Thyroid gland (tissue), 4 donors: ENCODE measurements at regions not wholly inside any gene's neighbourhood (a gene's known extent, or its start where the extent isn't known, plus 50 kb on each side); places are given as distances from the start of the nearest gene placed in this dataset.

Experiments used
- DNase-seq, 2 donors: peaks; one replicate each; pipeline ENCODE4 v3.0.0-alpha.2; 2019
- H3K27ac ChIP-seq, 3 donors: fragments of 200-600 bp; sonication (generic); 1 replicate in 2 of 3; 2 replicates in 1 of 3; pipeline ENCODE4 v1.5.1; 2016 to 2019; ENCODE audit warnings: mild to moderate bottlenecking in 1 of 3, moderate library complexity in 1 of 3
- H3K27me3 ChIP-seq: fragments of 200-600 bp; sonication (generic); one replicate; pipeline ENCODE4 v1.5.1; 2019
- H3K36me3 ChIP-seq, 2 donors: fragments of 200-600 bp; sonication (generic); one replicate each; pipeline ENCODE4 v1.5.1; 2016 to 2019
- H3K4me1 ChIP-seq, 2 donors: fragments of 200-600 bp; sonication (generic); one replicate each; pipeline ENCODE4 v1.5.1; 2017 to 2019
- H3K4me3 ChIP-seq, 3 donors: fragments of 200-600 bp; sonication (generic); replicated peaks in 1 of 3; 1 replicate in 2 of 3; 2 replicates in 1 of 3; pipeline ENCODE4 v1.5.1; 2016; ENCODE audit warnings: mild to moderate bottlenecking in 1 of 3
- H3K9me3 ChIP-seq: fragments of 200-600 bp; sonication (generic); one replicate; pipeline ENCODE4 v1.5.1; 2017
- CTCF ChIP-seq, 6 experiments: fragments of 200-600 bp in 3 of 6; fragments of 450-650 bp in 3 of 6; sonication (generic) in 3 of 6; IDR thresholded peaks; one replicate each; pipeline ENCODE4 v1.5.1; 2016 to 2019; ENCODE audit warnings: antibody characterized with exemption in 6 of 6, mild to moderate bottlenecking in 2 of 6, inconsistent platforms in 1 of 6, moderate library complexity in 1 of 6
- POLR2A ChIP-seq, 2 donors: fragments of 450-650 bp; IDR thresholded peaks; one replicate each; pipeline ENCODE4 v1.6.1; 2017; ENCODE audit warnings: antibody characterized with exemption in 2 of 2, mild to moderate bottlenecking in 2 of 2, moderate library complexity in 1 of 2
- WGBS, 2 donors: methylation state at CpG; one replicate each; pipeline ENCODE4 v1.1.5; 2017; 5-methylcytosine and 5-hydroxymethylcytosine counted together
- intact Hi-C: fragments of 100-400 bp; cut with DNase I; formaldehyde crosslinking; loops from one replicate; pipeline ENCODE4 v1.15.1; 2023

DNA sequence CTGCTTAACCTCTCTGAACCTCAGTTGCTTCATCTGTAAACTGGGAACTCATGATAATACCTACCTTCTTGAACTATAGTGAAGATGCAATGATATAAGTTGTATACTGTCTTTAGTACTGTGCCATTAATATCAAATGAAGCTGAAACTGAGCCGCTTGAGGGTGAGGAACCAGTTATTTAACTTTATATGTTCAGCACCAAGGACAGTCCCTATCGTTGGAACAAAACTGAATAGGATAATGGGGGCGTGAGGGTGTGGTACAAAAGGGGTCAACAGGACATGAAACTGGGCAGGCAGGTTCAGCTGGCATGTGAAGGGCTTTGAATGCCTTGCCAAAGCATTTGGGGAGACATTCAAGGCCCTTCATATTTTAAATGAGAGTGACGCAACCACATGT, 112.6 kb downstream of the C11orf91 start:
- H3K36me3 ChIP-seq, result no peaks in the 10 kb centered on the region
- intact Hi-C loops, result no loop called here
- H3K4me1 ChIP-seq, result no peaks in the 10 kb centered on the region
- no peak overlapping the region for H3K27ac ChIP-seq
- no peak for TF ChIP-seq POLR2A (IDR thresholded peaks at IDR 0.05)
- no peak for TF ChIP-seq CTCF (IDR thresholded peaks at IDR 0.05)
- DNase-seq, result no peak
- no peak overlapping the region for H3K4me3 ChIP-seq
- 65 to 67% methylated on average over 4 of the region's 4 CpGs for WGBS, 2 donors
- H3K9me3 ChIP-seq, result no peaks in the 10 kb centered on the region
- H3K27me3 ChIP-seq, result no peaks in the 10 kb centered on the region

DNA sequence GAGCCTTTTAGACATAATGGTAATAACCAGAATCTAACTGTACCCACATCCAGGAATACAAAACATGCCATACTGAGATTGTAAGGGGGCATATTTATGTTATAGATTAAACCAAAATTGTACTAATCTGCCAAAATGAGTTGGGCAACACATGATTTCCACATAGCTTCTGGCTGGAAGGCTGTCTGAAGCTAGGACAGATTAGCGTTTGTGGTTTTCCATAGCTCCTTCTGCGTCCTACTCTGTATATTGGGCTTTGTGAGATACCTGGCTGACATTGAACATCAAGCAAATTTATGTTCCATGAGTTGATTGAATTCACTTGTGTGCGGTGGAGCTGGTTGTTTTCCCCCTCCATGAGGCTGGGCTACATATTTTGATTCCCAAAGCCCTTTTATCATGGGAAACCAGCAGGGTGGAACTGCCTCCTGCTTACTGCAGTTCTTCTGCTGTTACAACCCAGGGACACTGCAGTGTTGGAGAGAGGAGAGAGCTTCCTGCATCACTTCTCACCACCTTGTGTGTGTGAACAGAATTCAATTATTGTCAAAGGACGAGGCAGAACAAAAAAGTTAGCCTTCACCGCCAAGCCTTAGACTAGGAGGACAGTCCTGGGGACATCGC, 114.9 kb downstream of the C11orf91 start:
- H3K4me1 ChIP-seq, result no peaks in the 10 kb centered on the region
- TF ChIP-seq POLR2A (IDR thresholded peaks at IDR 0.05), result no peak
- no peak for TF ChIP-seq CTCF (IDR thresholded peaks at IDR 0.05)
- intact Hi-C loops, result no loop called here

DNA sequence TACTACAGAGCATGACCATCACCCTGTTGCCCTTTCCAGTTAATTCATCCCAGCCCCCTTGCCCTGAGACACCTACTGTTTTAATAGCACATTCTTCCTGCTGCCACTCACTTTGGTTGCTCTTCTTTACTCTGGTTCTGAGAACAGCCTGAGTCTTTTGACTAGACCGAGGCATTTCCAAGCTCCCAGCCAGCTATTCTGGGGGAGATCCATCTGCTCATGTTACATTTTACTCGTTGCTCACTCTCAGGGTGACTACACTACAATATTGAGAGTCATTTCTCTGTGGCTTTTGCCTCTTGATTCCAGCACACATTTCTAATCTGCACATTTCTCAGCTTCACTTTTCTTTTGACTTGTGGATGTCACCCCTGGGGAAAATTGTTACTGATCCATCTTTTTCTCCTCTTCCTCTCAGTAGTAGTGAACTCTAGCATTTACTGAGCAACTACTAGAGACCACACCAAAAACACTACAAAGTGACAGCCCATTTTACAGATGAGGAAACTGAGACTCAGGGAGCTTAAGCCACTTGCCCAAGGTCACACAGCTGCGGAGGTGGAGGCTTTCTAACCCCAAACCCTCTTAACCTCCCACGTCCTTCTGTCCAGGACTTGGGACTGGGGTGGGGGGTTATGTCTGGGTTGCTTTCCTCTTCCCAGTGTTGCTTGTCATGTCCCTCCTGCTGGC, 117.8 kb downstream of the C11orf91 start:
- Histone ChIP-seq H3K4me3 (no peak overlapping the region), H3K36me3 (no peaks in the 10 kb centered on the region), H3K27ac (no peak overlapping the region), H3K4me1 (no peaks in the 10 kb centered on the region), H3K9me3 (no peaks in the 10 kb centered on the region), H3K27me3 (no peaks in the 10 kb centered on the region)
- intact Hi-C loops, result no loop called here
- 82 to 86% methylated on average over 4 of the region's 4 CpGs for WGBS, 2 donors
- TF ChIP-seq CTCF (IDR thresholded peaks at IDR 0.05) (no peak), POLR2A (IDR thresholded peaks at IDR 0.05) (no peak)
- DNase-seq, result no peak

More for the DNA sequence above, 114.9 kb downstream of the C11orf91 start:
- Histone ChIP-seq H3K9me3 (no peaks in the 10 kb centered on the region), H3K27ac (no peak overlapping the region), H3K36me3 (no peaks in the 10 kb centered on the region), H3K27me3 (no peaks in the 10 kb centered on the region), H3K4me3 (no peak overlapping the region)
- no peak for DNase-seq
- 84 to 85% methylated on average over 6 of the region's 6 CpGs for WGBS, 2 donors

GRCh38 chr11:33579101-33579500, 121.5 kb downstream of the C11orf91 start:
- H3K27ac ChIP-seq, result no peak overlapping the region
- no peaks in the 10 kb centered on the region for H3K4me1 ChIP-seq
- H3K4me3 ChIP-seq, result no peak overlapping the region
- no peaks in the 10 kb centered on the region for H3K27me3 ChIP-seq
- no peaks in the 10 kb centered on the region for H3K9me3 ChIP-seq
- intact Hi-C loops, result no loop called here
- no peak for DNase-seq
- WGBS, 2 donors, result 95 to 98% methylated on average over 4 of the region's 4 CpGs
- TF ChIP-seq CTCF (IDR thresholded peaks at IDR 0.05) (no peak), POLR2A (IDR thresholded peaks at IDR 0.05) (no peak)
- H3K36me3 ChIP-seq, result no peaks in the 10 kb centered on the region

- no peak for DNase-seq
- intact Hi-C loops, result no loop called here
Observed at GRCh38 chr11:33577204-33577603, 123.4 kb downstream of the C11orf91 start.

More at GRCh38 chr11:33577204-33577603, 123.4 kb downstream of the C11orf91 start:
- H3K9me3 ChIP-seq, result no peaks in the 10 kb centered on the region
- no peaks in the 10 kb centered on the region for H3K36me3 ChIP-seq
- H3K27ac ChIP-seq, result no peak overlapping the region
- H3K4me1 ChIP-seq, result no peaks in the 10 kb centered on the region
- no peaks in the 10 kb centered on the region for H3K27me3 ChIP-seq
- H3K4me3 ChIP-seq, result no peak overlapping the region
- WGBS, 2 donors, result 91 to 94% methylated on average over 6 of the region's 6 CpGs
- TF ChIP-seq POLR2A (IDR thresholded peaks at IDR 0.05) (no peak), CTCF (IDR thresholded peaks at IDR 0.05) (no peak)
